Suppressor macrophage treated with lipopolysaccharide for 1 hour (primary cell): ENCODE measurements at regions not wholly inside any gene's neighbourhood (a gene's known extent, or its start where the extent isn't known, plus 50 kb on each side); places are given as distances from the start of the nearest gene placed in this dataset.
"Not testable (repeated sequence)": the region's sequence is repeated elsewhere in the genome, so short reads cannot be mapped to it uniquely, and the experiment has no call there.

Source experiments
- DNase-seq, 3 donors: peaks; one replicate each; pipeline ENCODE4 v3.0.0-alpha.2; 2020 to 2022

GRCh38 chr4:29966386-29966785 is 753.8 kb upstream of the PCDH7 start:
- DNase-seq, result no peak

GRCh38 chr4:29970626-29971025 is 749.5 kb upstream of the PCDH7 start:
- DNase-seq, result no peak

GRCh38 chr4:29972121-29972520 is 748.0 kb upstream of the PCDH7 start:
- no peak for DNase-seq

- no peak for DNase-seq
These were observed 736.3 kb upstream of the PCDH7 start for GRCh38 chr4:29983890-29984289.

- no peak for DNase-seq
These were observed 718.5 kb upstream of the PCDH7 start for GRCh38 chr4:30001628-30002027.

- no peak for DNase-seq
These were observed 717.8 kb upstream of the PCDH7 start for GRCh38 chr4:30002341-30002740.

GRCh38 chr4:30005995-30006394 is 714.2 kb upstream of the PCDH7 start:
- no peak for DNase-seq

GRCh38 chr4:30024526-30024925 is 695.6 kb upstream of the PCDH7 start:
- DNase-seq, result no peak

- no peak for DNase-seq
These were observed 691.3 kb upstream of the PCDH7 start for GRCh38 chr4:30028826-30029225.

- no peak for DNase-seq
These were observed 664.0 kb upstream of the PCDH7 start for GRCh38 chr4:30056016-30056766.

GRCh38 chr4:30068234-30068633 is 651.9 kb upstream of the PCDH7 start:
- DNase-seq, result no peak

- no peak for DNase-seq
These were observed 647.0 kb upstream of the PCDH7 start for GRCh38 chr4:30073011-30073710.

GRCh38 chr4:30092420-30093128 is 627.6 kb upstream of the PCDH7 start:
- DNase-seq, result not testable (repeated sequence)

GRCh38 chr4:30094887-30095286 is 625.3 kb upstream of the PCDH7 start:
- DNase-seq, result no peak

- DNase-seq, result no peak
These were observed 616.7 kb upstream of the PCDH7 start for GRCh38 chr4:30103455-30103854.

- no peak for DNase-seq
These were observed 603.8 kb upstream of the PCDH7 start for GRCh38 chr4:30116401-30116800.

- no peak for DNase-seq
These were observed 602.7 kb upstream of the PCDH7 start for GRCh38 chr4:30117433-30117832.

GRCh38 chr4:30122711-30123110 is 597.5 kb upstream of the PCDH7 start:
- no peak for DNase-seq

GRCh38 chr4:30124621-30125020 is 595.5 kb upstream of the PCDH7 start:
- not testable (repeated sequence) for DNase-seq

- no peak for DNase-seq
These were observed 594.3 kb upstream of the PCDH7 start for GRCh38 chr4:30125868-30126267.

GRCh38 chr4:30126351-30126750 is 593.8 kb upstream of the PCDH7 start:
- no peak for DNase-seq

GRCh38 chr4:30148828-30149227 is 571.3 kb upstream of the PCDH7 start:
- DNase-seq, result not testable (repeated sequence)

GRCh38 chr4:30149539-30149938 is 570.6 kb upstream of the PCDH7 start:
- not testable (repeated sequence) for DNase-seq

- DNase-seq, result no peak
These were observed 566.7 kb upstream of the PCDH7 start for GRCh38 chr4:30153427-30153826.
